Nephron (organoid): ENCODE measurements at regions not wholly inside any gene's neighbourhood (a gene's known extent, or its start where the extent isn't known, plus 50 kb on each side); places are given as distances from the start of the nearest gene placed in this dataset.
"Not testable (repeated sequence)": the region's sequence is repeated elsewhere in the genome, so short reads cannot be mapped to it uniquely, and the experiment has no call there.

Experiments used
- H3K27ac Mint-ChIP-seq, 3 experiments: 2 replicates each; pipeline ENCODE4 v1.8.0; 2020; ENCODE audit warnings: mixed read lengths in 3 of 3, mild to moderate bottlenecking in 2 of 3, moderate library complexity in 1 of 3
- H3K27me3 Mint-ChIP-seq: 2 replicates; pipeline ENCODE4 v1.8.0; 2021; ENCODE audit warnings: low read depth, mild to moderate bottlenecking, moderate library complexity, mixed read lengths
- H3K36me3 Mint-ChIP-seq: 2 replicates; pipeline ENCODE4 v1.8.0; 2020; ENCODE audit warnings: low read depth, mixed read lengths
- H3K4me1 Mint-ChIP-seq: 2 replicates; pipeline ENCODE4 v1.8.0; 2020; ENCODE audit warnings: mixed read lengths
- H3K4me3 Mint-ChIP-seq, 3 experiments: 2 replicates each; pipeline ENCODE4 v1.8.0; 2020; ENCODE audit warnings: mild to moderate bottlenecking in 3 of 3, mixed read lengths in 3 of 3, moderate library complexity in 2 of 3
- H3K9me3 Mint-ChIP-seq: 2 replicates; pipeline ENCODE4 v1.8.0; 2020; ENCODE audit warnings: mixed read lengths
- TF ChIP-seq, protein P1 (sequence below), 3 experiments: fragments of 200-600 bp; sonication (generic); IDR thresholded peaks; one replicate each; pipeline ENCODE4 v1.5.0; 2021; ENCODE audit warnings: antibody characterized with exemption in 3 of 3; ENCODE audit not compliant: unreplicated experiment in 3 of 3

DNA sequence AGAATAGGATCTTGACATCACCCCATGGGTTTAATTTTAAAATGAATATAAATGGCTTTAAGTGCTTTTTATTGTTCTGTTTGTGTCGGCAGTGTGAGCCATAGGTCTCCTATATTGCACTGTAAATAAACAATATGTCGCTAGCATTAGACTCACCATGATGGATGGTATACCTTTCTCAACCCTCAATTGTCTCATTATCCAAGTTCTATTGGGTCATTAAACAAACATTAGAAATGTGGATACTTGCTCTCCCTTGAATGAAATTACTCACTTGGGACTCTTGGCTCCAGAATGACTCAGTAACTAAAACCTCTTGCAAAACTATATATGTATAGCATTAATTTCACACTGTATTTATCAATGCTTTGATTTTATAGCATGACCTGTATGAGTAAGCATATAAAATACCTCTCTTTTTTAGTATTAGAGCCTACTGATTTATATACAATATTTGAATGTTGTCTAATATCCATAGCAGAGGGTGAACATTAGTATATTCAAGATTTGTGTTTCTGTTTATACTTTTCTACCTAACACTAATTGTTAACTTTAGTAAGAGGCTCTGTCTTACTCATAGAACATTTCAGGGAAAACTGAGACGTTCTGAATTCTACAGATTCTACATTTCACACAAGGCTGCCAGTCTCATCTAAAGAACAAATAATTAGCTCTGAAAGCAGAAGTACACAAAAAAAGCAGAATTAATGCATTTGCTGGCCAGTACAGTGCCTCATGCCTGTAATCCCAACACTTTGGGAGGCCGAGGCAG is 303.8 kb upstream of the PRR16 start:
- Mint-ChIP-seq H3K4me1 (peaks cover 10% of the 10 kb centered on the region), H3K4me3 (no peak overlapping the region), H3K27me3 (no peaks in the 10 kb centered on the region), H3K9me3 (no peaks in the 10 kb centered on the region), H3K27ac (no peak overlapping the region), H3K36me3 (no peaks in the 10 kb centered on the region)
- TF ChIP-seq, protein P1, sequence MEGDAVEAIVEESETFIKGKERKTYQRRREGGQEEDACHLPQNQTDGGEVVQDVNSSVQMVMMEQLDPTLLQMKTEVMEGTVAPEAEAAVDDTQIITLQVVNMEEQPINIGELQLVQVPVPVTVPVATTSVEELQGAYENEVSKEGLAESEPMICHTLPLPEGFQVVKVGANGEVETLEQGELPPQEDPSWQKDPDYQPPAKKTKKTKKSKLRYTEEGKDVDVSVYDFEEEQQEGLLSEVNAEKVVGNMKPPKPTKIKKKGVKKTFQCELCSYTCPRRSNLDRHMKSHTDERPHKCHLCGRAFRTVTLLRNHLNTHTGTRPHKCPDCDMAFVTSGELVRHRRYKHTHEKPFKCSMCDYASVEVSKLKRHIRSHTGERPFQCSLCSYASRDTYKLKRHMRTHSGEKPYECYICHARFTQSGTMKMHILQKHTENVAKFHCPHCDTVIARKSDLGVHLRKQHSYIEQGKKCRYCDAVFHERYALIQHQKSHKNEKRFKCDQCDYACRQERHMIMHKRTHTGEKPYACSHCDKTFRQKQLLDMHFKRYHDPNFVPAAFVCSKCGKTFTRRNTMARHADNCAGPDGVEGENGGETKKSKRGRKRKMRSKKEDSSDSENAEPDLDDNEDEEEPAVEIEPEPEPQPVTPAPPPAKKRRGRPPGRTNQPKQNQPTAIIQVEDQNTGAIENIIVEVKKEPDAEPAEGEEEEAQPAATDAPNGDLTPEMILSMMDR (IDR thresholded peaks at IDR 0.05; ENCODE audit: unreplicated experiment in 3 of 3): no peak

- H3K4me1 Mint-ChIP-seq: peaks cover 7% of the 10 kb centered on the region
- no peaks in the 10 kb centered on the region for H3K27me3 Mint-ChIP-seq
- no peak overlapping the region for H3K4me3 Mint-ChIP-seq
- H3K27ac Mint-ChIP-seq: no peak overlapping the region
- TF ChIP-seq, protein P1 (IDR thresholded peaks at IDR 0.05; ENCODE audit: unreplicated experiment in 3 of 3): no peak
- no peaks in the 10 kb centered on the region for H3K9me3 Mint-ChIP-seq
- no peaks in the 10 kb centered on the region for H3K36me3 Mint-ChIP-seq
These were observed 301.8 kb upstream of the PRR16 start for GRCh38 chr5:120162321-120162720.

DNA sequence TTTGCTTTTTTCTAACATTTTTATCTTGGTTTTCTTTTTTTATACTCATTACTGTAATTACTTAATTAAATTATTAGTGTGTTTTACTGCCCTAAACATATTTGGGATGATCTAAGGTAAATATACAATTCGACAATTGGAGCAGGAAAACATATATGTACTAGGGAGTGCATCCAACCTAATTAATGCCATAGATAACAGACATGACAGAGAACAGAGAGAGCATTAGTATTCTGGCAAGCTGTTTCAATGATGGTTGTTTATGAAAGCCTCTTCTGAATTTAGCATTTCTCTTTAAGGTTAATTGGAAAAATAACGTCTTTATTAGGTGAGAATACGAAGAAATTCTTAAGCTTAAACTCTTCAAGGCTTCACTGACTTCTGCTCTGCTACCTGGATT is 300.1 kb upstream of the PRR16 start:
- no peaks in the 10 kb centered on the region for H3K9me3 Mint-ChIP-seq
- TF ChIP-seq, protein P1 (IDR thresholded peaks at IDR 0.05; ENCODE audit: unreplicated experiment in 3 of 3): no peak
- H3K27me3 Mint-ChIP-seq: no peaks in the 10 kb centered on the region
- H3K4me3 Mint-ChIP-seq: no peak overlapping the region
- peaks cover 5% of the 10 kb centered on the region for H3K4me1 Mint-ChIP-seq
- no peak overlapping the region for H3K27ac Mint-ChIP-seq
- no peaks in the 10 kb centered on the region for H3K36me3 Mint-ChIP-seq

- no peak overlapping the region for H3K27ac Mint-ChIP-seq
- H3K4me1 Mint-ChIP-seq: peaks cover 5% of the 10 kb centered on the region
- no peaks in the 10 kb centered on the region for H3K36me3 Mint-ChIP-seq
These were observed 299.1 kb upstream of the PRR16 start for GRCh38 chr5:120164986-120165385.

DNA sequence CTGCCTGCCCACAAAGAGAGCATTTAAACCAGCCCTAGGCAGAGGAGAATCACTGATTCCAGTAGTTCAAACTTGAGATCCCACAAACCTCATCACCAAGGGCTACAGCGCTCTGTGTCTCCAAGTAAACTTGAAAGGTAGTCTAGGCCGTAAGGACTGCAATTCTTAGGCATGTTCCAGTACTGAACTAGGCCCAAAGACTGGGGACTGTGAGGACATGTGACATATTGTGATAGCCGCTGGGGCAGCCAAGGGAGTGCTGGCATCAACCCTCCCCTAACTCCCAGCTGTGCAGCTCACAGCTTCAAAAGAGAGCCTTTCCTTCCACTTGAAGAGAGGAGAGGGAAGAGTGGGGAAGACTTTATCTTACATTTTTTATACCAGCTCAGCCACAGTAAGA is 291.0 kb upstream of the PRR16 start:
- Mint-ChIP-seq H3K36me3 (no peaks in the 10 kb centered on the region), H3K9me3 (no peaks in the 10 kb centered on the region), H3K27ac (no peak overlapping the region), H3K4me3 (no peak overlapping the region), H3K27me3 (no peaks in the 10 kb centered on the region), H3K4me1 (no peaks in the 10 kb centered on the region)
- TF ChIP-seq, protein P1 (IDR thresholded peaks at IDR 0.05; ENCODE audit: unreplicated experiment in 3 of 3): no peak

More at GRCh38 chr5:120164986-120165385, 299.1 kb upstream of the PRR16 start:
- Mint-ChIP-seq H3K9me3 (no peaks in the 10 kb centered on the region), H3K4me3 (no peak overlapping the region), H3K27me3 (no peaks in the 10 kb centered on the region)
- TF ChIP-seq, protein P1 (IDR thresholded peaks at IDR 0.05; ENCODE audit: unreplicated experiment in 3 of 3): no peak

DNA sequence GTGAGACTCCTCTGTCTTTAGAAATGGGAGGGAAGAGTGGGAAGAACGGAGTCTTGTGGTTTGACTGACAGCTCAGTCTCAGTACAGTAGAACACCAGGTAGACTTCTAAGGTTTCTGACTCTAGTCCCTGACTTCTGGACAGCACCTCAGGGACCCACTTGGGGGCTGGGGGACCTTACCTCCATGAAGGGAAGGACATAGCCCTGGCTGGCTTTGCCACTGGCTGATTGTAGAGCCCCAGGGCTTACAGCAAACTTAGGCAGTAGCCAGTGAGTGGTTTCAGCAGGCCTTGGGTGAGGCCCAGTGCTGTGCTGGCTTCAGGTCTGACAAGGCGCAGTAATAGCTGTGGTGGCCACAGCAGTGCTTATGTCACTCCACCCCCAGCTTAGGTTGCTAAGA is 290.0 kb upstream of the PRR16 start:
- H3K27me3 Mint-ChIP-seq: no peaks in the 10 kb centered on the region
- H3K4me1 Mint-ChIP-seq: no peaks in the 10 kb centered on the region
- no peaks in the 10 kb centered on the region for H3K9me3 Mint-ChIP-seq
- H3K36me3 Mint-ChIP-seq: no peaks in the 10 kb centered on the region
- H3K27ac Mint-ChIP-seq: no peak overlapping the region
- TF ChIP-seq, protein P1 (IDR thresholded peaks at IDR 0.05; ENCODE audit: unreplicated experiment in 3 of 3): no peak
- H3K4me3 Mint-ChIP-seq: no peak overlapping the region

DNA sequence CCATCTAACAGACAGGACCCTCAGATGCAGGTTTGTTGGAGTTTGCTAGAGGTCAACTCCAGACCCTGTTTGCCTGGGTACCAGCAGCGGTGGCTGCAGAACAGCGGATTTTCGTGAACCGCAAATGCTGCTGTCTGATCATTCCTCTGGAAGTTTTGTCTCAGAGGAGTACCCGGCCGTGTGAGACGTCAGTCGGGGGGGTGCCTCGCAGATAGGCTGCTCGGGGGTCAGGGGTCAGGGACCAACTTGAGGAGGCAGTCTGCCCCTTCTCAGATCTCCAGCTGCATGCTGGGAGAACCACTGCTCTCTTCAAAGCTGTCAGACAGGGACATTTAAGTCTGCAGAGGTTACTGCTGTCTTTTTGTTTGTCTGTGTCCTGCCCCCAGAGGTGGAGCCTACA is 282.9 kb upstream of the PRR16 start:
- not testable (repeated sequence) for H3K4me1 Mint-ChIP-seq, H3K36me3 Mint-ChIP-seq, H3K27ac Mint-ChIP-seq, H3K27me3 Mint-ChIP-seq, H3K4me3 Mint-ChIP-seq, H3K9me3 Mint-ChIP-seq

- not testable (repeated sequence) for H3K27ac Mint-ChIP-seq, H3K9me3 Mint-ChIP-seq, H3K4me3 Mint-ChIP-seq, H3K36me3 Mint-ChIP-seq, H3K27me3 Mint-ChIP-seq, H3K4me1 Mint-ChIP-seq
These were observed 269.4 kb upstream of the PRR16 start for GRCh38 chr5:120194650-120195049.
